Activated naive CD8-positive, alpha-beta T cell treated with anti-CD3 and anti-CD28 coated beads for 36 hours (primary cell): ENCODE measurements at regions not wholly inside any gene's neighbourhood (a gene's known extent, or its start where the extent isn't known, plus 50 kb on each side); places are given as distances from the start of the nearest gene placed in this dataset.

Experiments used
- DNase-seq: peaks from one replicate; pipeline ENCODE4 v3.0.0; 2021
- H3K27ac Mint-ChIP-seq: one replicate; pipeline ENCODE4 v1.8.0; 2022; ENCODE audit warnings: mild to moderate bottlenecking, moderate library complexity, mixed read lengths
- H3K27me3 Mint-ChIP-seq: one replicate; pipeline ENCODE4 v1.8.0; 2022; ENCODE audit warnings: mild to moderate bottlenecking, mixed read lengths
- H3K36me3 Mint-ChIP-seq: one replicate; pipeline ENCODE4 v1.8.0; 2021; ENCODE audit warnings: mild to moderate bottlenecking, mixed read lengths
- H3K4me1 Mint-ChIP-seq: one replicate; pipeline ENCODE4 v1.8.0; 2021; ENCODE audit warnings: mixed read lengths
- H3K4me3 Mint-ChIP-seq: one replicate; pipeline ENCODE4 v1.8.0; 2022; ENCODE audit warnings: mild to moderate bottlenecking, moderate library complexity, mixed read lengths
- H3K9me3 Mint-ChIP-seq: one replicate; pipeline ENCODE4 v1.8.0; 2022; ENCODE audit warnings: mixed read lengths

DNA sequence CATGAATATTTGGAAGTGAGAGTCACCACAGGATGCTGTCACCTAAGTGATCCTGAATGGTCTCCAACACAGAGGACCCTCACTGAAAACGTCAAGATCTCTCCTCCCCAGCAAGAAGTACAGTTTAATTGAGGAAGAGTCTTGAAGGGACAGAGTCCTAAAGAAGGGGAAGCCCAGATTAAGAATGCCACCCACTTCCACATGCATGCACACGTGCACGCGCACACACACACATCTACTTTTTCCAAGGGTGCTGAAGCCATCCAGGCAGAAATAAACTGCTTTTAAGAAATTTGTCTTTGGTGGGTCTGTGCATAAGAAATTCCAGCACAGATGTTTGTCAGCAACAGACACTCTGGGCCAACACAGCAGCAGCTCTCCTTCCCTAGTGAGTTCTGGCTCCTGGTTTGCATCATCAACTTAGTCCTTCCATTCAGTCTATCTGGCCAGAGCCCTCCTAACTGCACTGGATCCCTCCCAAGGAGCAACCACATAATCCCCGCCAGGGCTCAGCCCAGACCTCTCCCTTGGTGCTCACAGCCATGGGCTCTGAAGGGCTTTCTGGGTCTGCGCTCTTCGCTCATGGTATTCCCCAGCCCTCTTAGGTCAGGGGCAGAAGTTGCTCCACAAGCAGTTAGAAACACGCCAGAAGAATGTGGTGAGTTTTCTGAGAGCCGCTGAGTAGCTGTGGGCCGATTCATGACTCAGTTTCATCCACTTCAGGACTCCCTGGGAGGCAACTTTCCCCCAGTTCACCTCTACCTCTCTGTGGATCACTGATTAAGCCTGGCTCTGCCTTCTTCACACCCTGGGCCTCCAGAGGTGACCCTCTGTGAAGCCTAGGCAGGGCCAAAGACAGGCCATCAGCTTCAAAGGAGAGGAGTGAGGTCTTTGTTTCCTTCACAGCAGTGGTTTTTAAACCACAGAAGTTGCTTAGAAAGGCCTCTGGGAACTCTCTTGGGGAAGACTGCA is 132.6 kb upstream of the LIPC start:
- no peaks in the 10 kb centered on the region for H3K27me3 Mint-ChIP-seq
- H3K4me1 Mint-ChIP-seq: peaks cover 20% of the 10 kb centered on the region
- no peak overlapping the region for H3K27ac Mint-ChIP-seq
- no peak for DNase-seq
- peaks cover 2% of the 10 kb centered on the region for H3K36me3 Mint-ChIP-seq
- H3K4me3 Mint-ChIP-seq: no peak overlapping the region
- H3K9me3 Mint-ChIP-seq: peaks cover 9% of the 10 kb centered on the region

DNA sequence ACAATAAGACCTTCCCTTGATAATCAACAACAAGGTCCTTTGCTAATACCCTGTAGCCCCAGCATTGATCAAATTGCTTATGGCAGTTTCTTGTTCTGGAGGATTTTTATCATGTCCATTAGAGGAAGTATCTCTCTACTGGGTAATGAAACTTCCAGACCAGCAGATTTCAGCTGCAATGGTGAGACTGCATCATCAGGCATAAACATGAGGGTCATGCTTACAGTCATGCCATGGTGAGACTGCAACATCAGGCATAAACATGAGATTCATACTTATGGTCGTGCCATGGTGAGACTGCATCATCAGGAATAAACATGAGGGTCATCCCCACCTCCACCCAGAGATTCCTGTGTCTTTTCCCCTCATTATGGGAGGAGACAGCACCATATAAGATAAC is 129.0 kb upstream of the LIPC start:
- no peak overlapping the region for H3K4me3 Mint-ChIP-seq
- H3K4me1 Mint-ChIP-seq: peaks cover 25% of the 10 kb centered on the region
- H3K27me3 Mint-ChIP-seq: no peaks in the 10 kb centered on the region
- no peak for DNase-seq
- H3K36me3 Mint-ChIP-seq: no peaks in the 10 kb centered on the region
- no peaks in the 10 kb centered on the region for H3K9me3 Mint-ChIP-seq
- H3K27ac Mint-ChIP-seq: no peak overlapping the region

- no peak for DNase-seq
- Mint-ChIP-seq H3K9me3 (no peaks in the 10 kb centered on the region), H3K4me1 (peaks cover 25% of the 10 kb centered on the region), H3K27ac (no peak overlapping the region), H3K27me3 (no peaks in the 10 kb centered on the region), H3K36me3 (no peaks in the 10 kb centered on the region), H3K4me3 (peak overlapping the region; percentile 36)
Measured at GRCh38 chr15:58303236-58303635, 128.6 kb upstream of the LIPC start.

- no peaks in the 10 kb centered on the region for H3K27me3 Mint-ChIP-seq
- H3K4me3 Mint-ChIP-seq: no peak overlapping the region
- H3K27ac Mint-ChIP-seq: no peak overlapping the region
- no peaks in the 10 kb centered on the region for H3K9me3 Mint-ChIP-seq
- peaks cover 25% of the 10 kb centered on the region for H3K4me1 Mint-ChIP-seq
- no peak for DNase-seq
- no peaks in the 10 kb centered on the region for H3K36me3 Mint-ChIP-seq
Measured at GRCh38 chr15:58306591-58307312, 125.0 kb upstream of the LIPC start.

DNA sequence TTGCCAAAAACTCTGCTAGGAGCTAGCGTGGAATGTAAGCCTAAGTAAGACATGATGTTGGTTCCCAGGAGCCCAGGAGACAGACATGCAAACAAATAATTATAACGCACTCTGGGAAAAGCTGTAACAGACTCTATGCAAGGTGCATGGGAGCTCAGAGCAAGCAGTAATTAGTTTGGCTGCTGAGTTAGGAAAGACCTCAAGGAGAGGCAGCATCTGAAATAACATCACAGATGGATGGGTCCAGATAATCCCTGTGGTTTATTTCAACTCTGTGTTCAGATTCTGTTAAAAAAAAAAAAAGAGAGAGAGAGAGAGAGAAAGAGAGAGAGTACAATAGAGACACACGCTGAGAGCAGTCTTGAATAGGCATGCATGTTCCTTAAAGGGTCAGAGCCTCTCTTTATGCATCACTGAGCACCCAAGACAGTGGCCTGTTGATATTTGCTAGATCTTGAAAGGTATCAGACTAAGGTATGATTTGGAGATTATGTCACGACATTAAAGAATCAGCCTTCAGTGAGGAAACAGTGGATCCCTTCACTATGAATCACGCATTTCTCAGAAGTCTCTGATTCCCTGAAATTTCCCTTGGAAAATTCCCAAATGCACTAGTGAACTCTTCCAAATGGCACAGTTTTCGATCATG is 124.4 kb upstream of the LIPC start:
- no peaks in the 10 kb centered on the region for H3K9me3 Mint-ChIP-seq

GRCh38 chr15:58308742-58309355 is 122.9 kb upstream of the LIPC start:
- Mint-ChIP-seq H3K27ac (no peak overlapping the region), H3K4me1 (peaks cover 13% of the 10 kb centered on the region), H3K9me3 (no peaks in the 10 kb centered on the region), H3K4me3 (no peak overlapping the region), H3K27me3 (no peaks in the 10 kb centered on the region), H3K36me3 (no peaks in the 10 kb centered on the region)
- no peak for DNase-seq

More for the DNA sequence above, 124.4 kb upstream of the LIPC start:
- no peak overlapping the region for H3K4me3 Mint-ChIP-seq
- peaks cover 20% of the 10 kb centered on the region for H3K4me1 Mint-ChIP-seq
- no peak overlapping the region for H3K27ac Mint-ChIP-seq
- DNase-seq: no peak
- H3K36me3 Mint-ChIP-seq: no peaks in the 10 kb centered on the region
- H3K27me3 Mint-ChIP-seq: no peaks in the 10 kb centered on the region

- H3K27ac Mint-ChIP-seq: no peak overlapping the region
- DNase-seq: no peak
- H3K27me3 Mint-ChIP-seq: no peaks in the 10 kb centered on the region
- H3K4me1 Mint-ChIP-seq: peaks cover 25% of the 10 kb centered on the region
- H3K4me3 Mint-ChIP-seq: no peak overlapping the region
- H3K9me3 Mint-ChIP-seq: peaks cover under 1% of the 10 kb centered on the region
- peaks cover 5% of the 10 kb centered on the region for H3K36me3 Mint-ChIP-seq
Measured at GRCh38 chr15:58309963-58310928, 121.5 kb upstream of the LIPC start.

DNA sequence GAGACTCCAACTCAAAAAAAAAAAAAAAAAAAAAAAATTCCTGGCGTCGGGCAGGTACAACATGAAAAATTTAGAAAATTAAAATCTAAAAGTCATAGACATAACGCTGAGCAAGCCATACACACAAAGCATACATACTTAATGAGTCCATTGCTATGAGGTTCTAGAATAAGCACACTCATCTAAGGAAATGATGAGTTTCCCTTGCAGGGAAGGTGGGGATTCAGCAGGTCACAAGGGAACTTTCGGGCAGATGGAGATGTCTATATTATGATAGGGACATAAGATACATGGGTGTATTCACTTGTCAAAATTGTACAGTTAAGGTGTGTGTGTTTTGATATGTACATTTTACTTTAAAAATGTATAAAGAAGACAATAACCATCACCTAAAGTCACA is 120.2 kb upstream of the LIPC start:
- Mint-ChIP-seq H3K9me3 (peaks cover 7% of the 10 kb centered on the region), H3K27me3 (no peaks in the 10 kb centered on the region), H3K4me3 (no peak overlapping the region), H3K27ac (no peak overlapping the region), H3K36me3 (peaks cover 8% of the 10 kb centered on the region), H3K4me1 (peaks cover 30% of the 10 kb centered on the region)
- DNase-seq: no peak

- Mint-ChIP-seq H3K36me3 (peaks cover 8% of the 10 kb centered on the region), H3K4me1 (peaks cover 27% of the 10 kb centered on the region), H3K27ac (no peak overlapping the region), H3K27me3 (no peaks in the 10 kb centered on the region), H3K4me3 (no peak overlapping the region), H3K9me3 (peaks cover 8% of the 10 kb centered on the region)
- no peak for DNase-seq
Measured at GRCh38 chr15:58312031-58312430, 119.8 kb upstream of the LIPC start.

GRCh38 chr15:58313304-58313703 is 118.5 kb upstream of the LIPC start:
- peaks cover 24% of the 10 kb centered on the region for H3K4me1 Mint-ChIP-seq
- H3K4me3 Mint-ChIP-seq: no peak overlapping the region
- H3K9me3 Mint-ChIP-seq: peaks cover 9% of the 10 kb centered on the region
- peaks cover 8% of the 10 kb centered on the region for H3K36me3 Mint-ChIP-seq
- no peaks in the 10 kb centered on the region for H3K27me3 Mint-ChIP-seq
- peak overlapping the region; percentile 32 for H3K27ac Mint-ChIP-seq
- no peak for DNase-seq

DNA sequence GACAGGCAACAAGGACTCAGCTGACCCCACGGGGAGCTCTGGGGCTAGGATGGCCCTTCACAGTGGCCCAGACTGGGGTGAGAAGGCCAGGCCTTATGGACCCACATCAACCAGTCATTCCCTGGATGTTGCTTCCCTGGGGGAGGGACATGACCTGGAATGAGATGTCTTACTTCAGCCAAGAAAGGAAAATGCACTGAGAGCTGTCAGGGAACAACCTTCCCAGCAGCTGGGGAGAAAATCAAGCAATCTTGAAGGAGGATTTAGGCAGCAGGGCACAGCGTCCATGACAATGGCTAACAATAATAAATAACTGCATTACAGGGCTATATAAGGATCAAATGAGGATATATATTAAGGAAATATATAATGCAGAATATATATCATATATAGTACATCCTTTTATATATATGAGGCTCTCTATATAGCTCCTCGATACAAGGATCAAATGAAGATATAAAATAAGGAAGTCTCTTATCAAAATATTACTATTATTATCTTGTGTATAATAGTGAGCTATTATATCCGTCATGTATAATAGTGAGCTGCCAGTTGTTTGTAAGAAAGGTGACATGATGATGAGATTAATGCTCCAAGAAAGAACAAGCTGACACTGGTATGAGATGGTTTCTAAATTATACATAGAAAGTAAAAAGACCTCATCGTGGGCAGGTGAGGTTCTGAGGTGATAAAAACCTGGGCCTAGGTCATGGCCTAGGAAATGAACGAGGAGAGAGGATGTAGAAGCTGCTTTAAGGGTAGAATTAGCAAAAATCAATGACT is 117.8 kb upstream of the LIPC start:
- H3K36me3 Mint-ChIP-seq: peaks cover 8% of the 10 kb centered on the region
- no peaks in the 10 kb centered on the region for H3K27me3 Mint-ChIP-seq
- H3K9me3 Mint-ChIP-seq: peaks cover 9% of the 10 kb centered on the region
- H3K4me1 Mint-ChIP-seq: peaks cover 24% of the 10 kb centered on the region
- peak overlapping the region; percentile 87 for H3K27ac Mint-ChIP-seq
- no peak for DNase-seq
- H3K4me3 Mint-ChIP-seq: peak overlapping the region; percentile 5

DNA sequence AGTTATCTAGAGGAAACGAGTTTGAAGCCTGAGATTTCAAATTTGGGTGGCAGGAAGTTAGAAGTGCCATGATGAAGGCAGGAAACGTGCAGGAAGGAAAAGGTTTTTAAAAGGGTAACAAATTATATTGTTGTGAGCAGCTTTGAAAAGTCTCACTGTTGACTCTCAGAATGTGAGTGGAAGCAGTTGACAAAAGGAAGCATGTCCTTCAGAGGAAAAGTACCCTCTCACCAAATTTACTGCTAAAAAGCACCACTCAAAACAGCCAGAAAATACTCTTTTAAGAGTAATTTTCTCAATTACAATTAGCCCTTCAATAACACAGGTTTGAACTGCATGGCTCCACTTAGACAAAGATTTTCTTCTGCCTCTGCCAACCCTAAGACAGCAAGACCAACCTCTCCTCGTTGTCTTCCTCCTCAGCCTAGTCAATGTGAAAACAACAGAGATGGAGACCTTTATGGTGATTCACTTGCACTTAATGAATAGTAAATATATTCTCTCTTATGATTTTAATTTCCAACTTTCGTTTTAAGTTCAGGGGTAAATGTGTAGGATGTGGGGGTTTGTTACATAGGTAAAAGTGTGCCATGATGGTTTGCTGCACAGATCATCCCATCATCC is 117.1 kb upstream of the LIPC start:
- Mint-ChIP-seq H3K27me3 (no peaks in the 10 kb centered on the region), H3K36me3 (peaks cover 8% of the 10 kb centered on the region), H3K4me3 (peak overlapping the region; percentile 5), H3K9me3 (peaks cover 9% of the 10 kb centered on the region), H3K27ac (peak overlapping the region; percentile 87), H3K4me1 (peaks cover 24% of the 10 kb centered on the region)
- no peak for DNase-seq

DNA sequence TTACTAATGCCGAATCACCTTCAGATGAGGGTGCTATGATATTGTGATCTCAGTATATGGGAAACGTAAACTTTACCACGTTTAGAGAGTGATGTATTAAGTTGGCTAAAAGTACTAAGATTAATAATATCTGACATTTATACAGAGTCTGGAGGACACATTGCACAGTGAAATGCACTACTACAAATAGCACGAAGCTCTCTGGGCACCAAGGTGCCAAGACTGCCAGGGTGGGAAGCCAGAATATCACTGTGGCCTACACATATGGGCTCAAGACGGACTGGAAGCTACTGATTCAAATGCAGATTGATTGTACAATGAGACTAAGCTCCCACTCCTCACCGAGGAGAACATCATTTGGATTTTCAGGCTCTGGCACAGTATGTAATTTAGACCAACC is 113.3 kb upstream of the LIPC start:
- Mint-ChIP-seq H3K27ac (no peak overlapping the region), H3K4me3 (no peak overlapping the region), H3K36me3 (peaks cover 8% of the 10 kb centered on the region), H3K27me3 (no peaks in the 10 kb centered on the region), H3K4me1 (peaks cover 22% of the 10 kb centered on the region), H3K9me3 (peaks cover 13% of the 10 kb centered on the region)
- DNase-seq: no peak
